NCI-H2171 treated with DMSO at 0.1 percent for 48 hours (cell line): ENCODE measurements at regions not wholly inside any gene's neighbourhood (a gene's known extent, or its start where the extent isn't known, plus 50 kb on each side); places are given as distances from the start of the nearest gene placed in this dataset.
"Not testable (repeated sequence)": the region's sequence is repeated elsewhere in the genome, so short reads cannot be mapped to it uniquely, and the experiment has no call there.

ENCODE experiments used
- DNase-seq: peaks from one replicate; lab custom pipeline; 2025; lab: John Stamatoyannopoulos, UW

- no peak for DNase-seq
Measured at GRCh38 chr12:105457026-105457425, 126.5 kb downstream of the C12orf75 start.

- DNase-seq, result no peak
Measured at GRCh38 chr12:105459760-105460330, 129.4 kb downstream of the C12orf75 start.

GRCh38 chr12:105461271-105461943, 130.9 kb downstream of the C12orf75 start:
- no peak for DNase-seq

- no peak for DNase-seq
Measured at GRCh38 chr12:105461944-105462762, 131.7 kb downstream of the C12orf75 start.

GRCh38 chr12:105462831-105463230, 132.3 kb downstream of the C12orf75 start:
- no peak for DNase-seq

- DNase-seq, result peak; percentile 93
Measured at GRCh38 chr12:105464406-105464805, 133.9 kb downstream of the C12orf75 start.

- no peak for DNase-seq
Measured at GRCh38 chr12:105466231-105466900, 135.9 kb downstream of the C12orf75 start.

- no peak for DNase-seq
Measured at GRCh38 chr12:105466901-105467598, 136.6 kb downstream of the C12orf75 start.

- no peak for DNase-seq
Measured at GRCh38 chr12:105467710-105468366, 137.3 kb downstream of the C12orf75 start.

- no peak for DNase-seq
Measured at GRCh38 chr12:105468464-105468863, 138.0 kb downstream of the C12orf75 start.

- DNase-seq, result no peak
Measured at GRCh38 chr12:105469211-105469610, 138.7 kb downstream of the C12orf75 start.

GRCh38 chr12:105469701-105470100, 139.2 kb downstream of the C12orf75 start:
- no peak for DNase-seq

GRCh38 chr12:105470102-105470501, 139.6 kb downstream of the C12orf75 start:
- DNase-seq, result no peak

- DNase-seq, result no peak
Measured at GRCh38 chr12:105470601-105471000, 140.1 kb downstream of the C12orf75 start.

GRCh38 chr12:105474672-105475071, 144.2 kb downstream of the C12orf75 start:
- DNase-seq, result no peak

GRCh38 chr12:105476616-105477015, 146.1 kb downstream of the C12orf75 start:
- no peak for DNase-seq

GRCh38 chr12:105477873-105478272, 147.4 kb downstream of the C12orf75 start:
- DNase-seq, result no peak

- not testable (repeated sequence) for DNase-seq
Measured at GRCh38 chr12:105478788-105479187, 148.3 kb downstream of the C12orf75 start.

- no peak for DNase-seq
Measured at GRCh38 chr12:105479710-105480109, 149.2 kb downstream of the C12orf75 start.

GRCh38 chr12:105480162-105480561, 149.7 kb downstream of the C12orf75 start:
- no peak for DNase-seq
